HG03064 (cell line): ENCODE measurements at regions not wholly inside any gene's neighbourhood (a gene's known extent, or its start where the extent isn't known, plus 50 kb on each side); places are given as distances from the start of the nearest gene placed in this dataset.

Experiments used
- ATAC-seq: cut with Tn5 transposase; IDR thresholded peaks from one replicate; pipeline ENCODE4 v1.9.1; 2021; ENCODE audit warnings: low read depth; ENCODE audit not compliant: unreplicated experiment

DNA sequence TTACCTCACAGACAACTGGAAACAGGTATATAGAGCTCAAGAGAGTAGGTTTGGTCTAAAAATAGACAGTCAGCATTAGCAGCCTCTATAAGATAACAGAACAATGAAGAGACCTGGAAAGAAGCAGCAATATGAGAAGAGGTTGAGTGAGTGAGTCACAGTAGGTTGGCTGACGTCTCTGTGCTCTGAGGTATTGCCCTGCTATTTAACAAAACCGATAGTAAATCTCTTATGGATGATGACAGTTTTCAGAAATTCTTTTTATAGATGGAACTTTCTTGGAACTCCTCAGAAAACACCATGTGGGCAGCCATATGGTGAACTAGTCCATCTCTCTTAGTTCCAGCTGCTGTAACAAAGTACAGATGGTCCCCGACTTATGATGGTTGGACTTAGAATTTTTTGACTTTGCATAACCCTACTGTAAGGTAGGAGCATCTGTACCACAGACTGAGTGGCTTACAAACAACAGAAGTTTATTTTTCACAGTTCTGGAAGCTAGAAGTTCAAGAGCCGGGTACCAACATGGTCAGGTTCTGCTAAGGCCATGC is 123.5 kb downstream of the MBD2 start:
- ATAC-seq = no peak

DNA sequence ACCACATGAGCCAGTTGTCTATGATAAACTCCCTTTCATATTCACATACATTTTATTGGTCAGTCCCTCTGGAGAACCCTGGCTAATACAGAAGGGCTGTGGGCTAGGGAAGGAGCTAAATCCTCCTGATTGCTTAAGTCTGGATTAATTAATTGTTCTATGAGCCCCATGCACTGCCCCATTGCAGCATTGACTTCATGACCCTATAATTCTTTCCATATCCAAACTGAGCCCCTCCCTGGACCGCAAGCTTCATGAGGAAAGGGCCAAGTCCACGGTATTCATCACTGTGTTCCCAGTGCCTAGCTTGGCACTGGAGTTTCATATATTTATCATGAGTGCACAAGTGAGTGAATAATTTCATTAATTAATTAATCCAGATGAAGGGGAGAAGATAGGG is 124.0 kb downstream of the MBD2 start:
- ATAC-seq = no peak

DNA sequence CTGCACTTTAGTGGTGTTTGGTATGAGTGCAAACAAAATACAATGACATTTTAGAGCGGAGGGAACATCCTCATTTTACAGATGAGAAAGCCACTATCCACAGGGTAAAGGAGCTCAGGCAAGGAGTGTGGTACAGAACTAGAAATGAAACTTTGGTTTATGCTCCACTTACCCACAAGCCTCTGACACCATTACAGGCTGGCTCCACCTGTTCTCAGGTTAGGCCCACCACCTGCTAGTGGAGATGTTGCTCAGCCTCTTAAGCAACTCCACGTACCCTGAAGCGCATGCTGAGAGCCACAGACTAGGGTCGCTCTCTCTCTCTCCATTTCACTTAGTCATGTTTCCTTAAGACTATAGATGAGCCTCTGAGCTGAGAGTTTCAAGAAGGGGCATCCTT is 130.0 kb downstream of the MBD2 start:
- ATAC-seq = no peak

DNA sequence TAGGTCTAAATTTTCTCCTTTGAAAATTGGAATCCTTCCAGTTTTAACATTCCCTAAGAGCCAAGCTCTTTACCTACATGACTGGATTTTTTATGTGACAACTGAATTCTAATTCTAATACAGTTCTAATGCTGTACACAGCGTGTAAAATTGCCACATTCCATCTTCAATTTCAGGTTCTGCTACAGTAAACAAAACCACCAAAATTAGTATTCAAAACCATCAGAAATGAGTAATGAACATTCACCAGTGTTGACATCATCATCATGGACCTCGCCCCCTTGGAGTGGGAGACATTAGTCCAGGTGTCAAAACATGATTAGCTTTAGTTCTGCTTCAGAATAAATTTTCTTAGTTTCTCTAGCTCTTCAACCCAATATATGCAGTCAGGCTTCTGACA is 133.6 kb downstream of the MBD2 start:
- no peak for ATAC-seq

DNA sequence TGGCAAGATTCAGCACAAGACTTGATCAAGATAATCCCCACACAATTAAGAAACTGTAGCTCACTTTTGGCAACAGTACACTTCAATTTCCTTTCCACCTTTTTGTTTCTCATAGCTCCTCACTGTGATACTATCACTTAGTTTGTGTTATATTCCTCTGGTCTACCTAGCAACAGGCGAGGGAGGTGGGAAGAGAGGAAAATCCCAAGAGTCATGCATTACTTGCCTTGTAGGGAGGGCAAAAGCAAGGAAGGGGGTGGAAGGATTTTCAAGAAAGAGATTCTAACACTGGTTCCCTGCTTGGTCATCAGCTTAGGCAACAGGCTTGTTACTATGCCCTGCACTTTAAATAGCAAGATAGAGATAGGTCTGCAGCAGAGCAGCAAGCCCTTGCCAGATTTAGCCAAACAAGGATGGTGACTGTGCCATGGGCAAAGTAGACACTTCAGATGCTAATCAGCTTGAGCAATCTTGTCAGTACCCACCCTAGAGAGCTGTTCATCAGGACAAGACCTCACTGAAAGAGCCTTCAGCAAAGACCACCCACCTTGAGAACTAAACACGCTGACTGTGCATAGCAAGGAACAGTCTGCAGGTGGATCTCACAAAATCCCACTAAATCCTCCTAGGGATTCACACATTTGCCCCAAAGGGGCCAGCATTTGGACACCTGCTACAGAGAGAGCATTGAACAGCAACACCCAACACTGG is 134.6 kb downstream of the MBD2 start:
- no peak for ATAC-seq

DNA sequence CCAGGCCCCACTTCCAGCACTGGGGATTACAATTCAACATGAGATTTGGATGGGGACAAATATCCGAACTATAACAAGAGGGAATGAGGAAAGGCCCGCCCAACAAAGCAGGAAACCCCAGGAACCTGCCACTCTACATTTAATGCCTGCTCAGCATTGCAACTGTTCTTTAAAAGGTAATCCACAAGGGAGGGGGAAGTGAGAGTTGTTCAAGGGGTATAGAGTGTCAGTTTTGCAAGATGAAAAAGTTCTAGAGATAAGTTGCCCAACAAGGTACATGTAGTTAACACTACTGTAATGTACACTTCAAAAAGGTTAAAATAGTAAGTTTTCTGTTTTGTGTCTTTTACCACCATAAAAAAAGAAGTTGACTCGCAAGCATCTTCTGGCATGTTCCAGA is 137.6 kb downstream of the MBD2 start:
- peak; percentile 43 for ATAC-seq

DNA sequence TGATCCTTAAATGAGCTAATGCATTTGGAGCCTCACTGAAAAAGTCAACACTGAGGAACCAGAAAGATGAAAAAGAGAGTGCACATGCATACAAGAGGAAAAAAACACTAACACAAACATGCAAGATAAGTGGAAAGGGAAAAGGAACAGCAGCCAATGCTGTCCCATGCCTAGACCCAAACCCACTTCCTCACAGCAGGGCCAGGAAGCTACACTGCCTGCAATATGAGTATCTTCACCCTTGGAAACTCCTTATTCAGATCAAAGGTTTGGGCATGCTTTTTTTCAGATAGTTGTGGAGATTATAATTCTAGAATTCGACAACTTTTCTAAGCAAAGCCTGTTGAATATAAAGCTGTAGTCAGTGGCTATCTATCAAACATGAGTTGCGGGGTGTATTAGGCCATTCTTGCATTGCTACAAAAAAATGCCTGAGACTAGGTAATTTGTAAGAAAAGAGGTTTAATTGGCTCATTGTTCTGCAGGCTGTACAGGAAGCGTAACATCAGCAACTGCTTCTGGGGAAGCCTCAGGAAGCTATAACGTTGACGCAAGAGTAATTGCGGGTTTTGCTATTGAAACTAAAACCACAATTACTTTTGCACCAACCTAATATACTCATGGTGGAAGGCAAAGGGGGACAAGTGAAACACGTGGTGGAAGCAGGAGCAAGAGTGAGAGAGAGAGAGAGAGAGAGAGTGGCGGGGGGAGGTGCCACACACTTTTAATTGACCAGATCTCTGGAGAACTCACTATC is 138.2 kb downstream of the MBD2 start:
- peak; percentile 70 for ATAC-seq

DNA sequence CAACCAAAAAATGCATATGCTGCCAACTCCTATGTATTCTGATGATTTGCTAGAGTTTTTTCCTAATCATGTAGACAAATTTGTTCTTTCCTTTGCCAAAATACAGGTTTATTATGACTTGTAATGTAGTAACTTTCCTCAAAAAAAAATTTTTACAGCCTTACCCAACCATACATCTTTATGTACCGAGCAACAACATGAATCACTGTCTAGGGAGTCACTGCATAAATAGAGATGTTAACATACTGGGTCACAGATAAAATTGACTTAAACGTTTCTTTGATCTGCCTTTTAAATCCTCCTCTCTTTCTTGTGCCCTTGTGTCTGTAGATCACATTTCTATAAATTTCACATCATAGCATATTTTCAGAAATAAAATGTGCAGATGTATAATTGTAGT is 143.6 kb downstream of the MBD2 start:
- no peak for ATAC-seq

DNA sequence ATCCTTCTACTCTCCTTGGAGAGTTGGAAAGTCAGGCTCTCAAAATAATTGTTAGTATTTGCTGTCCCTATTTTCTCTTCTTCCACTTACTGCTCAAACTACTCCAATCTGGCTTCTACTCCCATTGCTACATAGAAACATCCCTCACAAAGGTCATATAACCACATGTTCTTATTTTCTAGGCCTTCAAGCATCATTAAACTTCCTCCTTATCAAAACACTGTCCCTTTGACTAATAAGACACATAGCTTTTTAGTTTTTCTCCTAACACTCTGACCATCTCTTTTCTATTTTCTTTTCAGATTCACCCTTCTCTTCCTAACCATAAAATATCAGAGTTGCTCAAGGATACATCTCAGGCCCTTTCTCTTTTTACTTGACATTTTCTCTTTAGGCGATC is 148.3 kb downstream of the MBD2 start:
- no peak for ATAC-seq

DNA sequence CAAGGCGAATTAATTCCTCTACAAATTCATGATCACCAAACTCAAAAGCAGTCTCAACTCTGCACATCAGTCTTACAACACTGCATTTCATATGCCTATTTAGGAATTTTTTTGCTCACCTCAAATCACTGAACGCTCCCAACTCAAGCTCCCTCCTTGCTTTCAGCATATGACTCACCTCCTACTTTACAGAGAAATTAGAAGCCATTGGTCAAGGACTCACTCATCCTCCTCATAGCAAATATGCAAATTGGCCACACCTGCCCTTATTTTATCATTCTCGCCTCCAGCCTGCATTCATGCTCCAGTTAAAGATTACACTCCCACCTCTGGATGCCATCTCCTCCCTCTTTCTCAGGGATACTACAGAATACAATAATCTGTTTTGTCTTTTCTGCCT is 148.8 kb downstream of the MBD2 start:
- no peak for ATAC-seq

DNA sequence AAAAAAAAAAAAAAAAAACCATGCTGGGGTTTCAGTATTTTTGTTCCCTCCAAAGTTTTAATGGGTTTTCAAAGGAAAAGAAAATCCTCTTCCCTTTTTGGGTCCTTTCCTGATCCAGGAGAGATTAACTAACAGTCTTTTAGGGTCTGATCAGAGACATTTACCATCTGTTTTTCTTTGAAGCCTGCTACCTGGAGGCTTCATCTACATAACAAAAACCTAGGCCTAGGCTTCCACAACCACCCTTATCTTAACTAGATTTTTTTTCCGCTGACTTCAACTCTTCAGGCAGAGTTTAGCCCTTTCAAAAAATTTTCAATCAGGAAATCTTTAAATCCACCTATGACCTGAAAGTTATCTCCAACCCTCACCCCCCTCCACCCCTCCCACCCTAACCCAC is 154.7 kb downstream of the MBD2 start:
- no peak for ATAC-seq

DNA sequence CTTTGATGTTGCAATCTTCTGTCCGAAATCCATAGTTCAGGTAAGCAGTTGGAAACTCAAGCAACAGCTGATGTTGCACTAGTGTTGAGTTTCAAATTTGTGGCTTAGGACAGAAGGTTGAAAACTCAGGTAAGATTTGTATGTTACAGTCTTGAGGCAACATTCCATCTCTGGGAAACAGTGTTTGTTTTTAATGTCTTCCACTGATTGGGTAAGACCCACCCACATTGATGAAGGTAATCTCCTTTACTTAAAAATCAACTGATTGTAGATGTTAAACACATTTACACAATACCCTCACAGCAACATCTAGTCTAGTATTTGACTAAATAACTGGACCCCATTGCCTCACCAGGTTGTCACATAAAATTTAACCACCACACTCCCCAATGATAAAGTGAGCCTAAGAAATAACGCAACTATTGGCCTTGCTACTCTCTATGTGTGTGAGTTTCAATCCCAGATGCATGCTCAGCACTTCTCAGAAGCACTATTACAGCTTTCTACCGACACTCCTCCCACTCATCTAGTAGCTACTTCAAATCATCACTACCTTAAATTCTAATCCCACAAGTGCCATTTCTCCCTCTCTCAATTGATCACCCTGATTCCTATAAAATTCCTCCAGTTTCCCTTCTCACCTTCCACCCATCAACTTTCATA is 164.0 kb downstream of the MBD2 start:
- ATAC-seq = no peak

DNA sequence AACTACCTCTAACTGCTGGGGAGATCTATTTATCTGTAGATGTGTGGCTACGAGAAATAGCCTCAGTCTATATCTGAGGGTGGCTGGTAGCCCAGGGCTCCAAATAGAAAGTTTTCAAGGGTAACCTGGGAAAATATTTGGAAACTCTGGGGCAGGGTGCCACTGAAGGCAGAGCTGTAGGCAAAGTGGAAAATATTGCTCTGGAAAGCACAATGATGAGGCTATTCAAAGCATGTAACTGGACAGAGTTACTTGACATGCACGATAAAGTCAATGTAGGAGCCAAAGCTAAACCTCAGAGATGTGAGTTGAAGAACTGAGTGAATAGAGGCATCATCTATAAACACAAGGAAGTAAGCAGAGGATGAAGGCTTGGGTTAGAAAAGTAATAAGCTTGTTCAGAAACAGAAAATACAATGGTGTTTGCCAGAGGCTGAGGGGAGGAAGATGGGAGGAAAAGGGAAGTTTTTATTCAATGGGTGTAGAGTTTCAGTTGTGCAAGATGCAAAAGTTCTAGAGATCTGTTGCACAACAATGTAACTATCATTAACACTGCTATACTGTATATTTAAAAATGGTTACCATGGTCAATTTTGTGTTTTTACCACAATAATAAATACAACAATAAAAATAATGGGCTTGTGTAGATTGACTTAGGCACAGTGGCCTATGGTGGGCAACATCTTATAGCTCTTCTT is 171.6 kb downstream of the MBD2 start:
- ATAC-seq = no peak

DNA sequence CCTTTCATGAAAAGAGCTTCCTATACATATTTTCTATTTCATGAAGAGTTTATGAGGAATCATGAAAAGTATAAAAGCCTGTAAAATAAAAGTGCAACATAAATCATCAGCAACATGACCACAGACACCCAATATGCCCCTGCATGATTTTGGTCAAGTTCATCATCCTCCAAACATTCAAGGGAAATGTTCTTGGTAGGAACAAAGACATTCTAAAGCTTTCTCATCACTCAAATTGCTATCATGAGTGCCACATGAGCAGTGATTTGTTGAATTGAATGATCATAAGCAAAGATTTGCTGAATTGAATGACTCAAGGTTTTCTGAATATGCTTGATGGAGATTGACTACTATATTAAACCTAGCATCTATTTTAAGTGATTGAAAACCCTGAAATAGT is 172.2 kb downstream of the MBD2 start:
- ATAC-seq = no peak

DNA sequence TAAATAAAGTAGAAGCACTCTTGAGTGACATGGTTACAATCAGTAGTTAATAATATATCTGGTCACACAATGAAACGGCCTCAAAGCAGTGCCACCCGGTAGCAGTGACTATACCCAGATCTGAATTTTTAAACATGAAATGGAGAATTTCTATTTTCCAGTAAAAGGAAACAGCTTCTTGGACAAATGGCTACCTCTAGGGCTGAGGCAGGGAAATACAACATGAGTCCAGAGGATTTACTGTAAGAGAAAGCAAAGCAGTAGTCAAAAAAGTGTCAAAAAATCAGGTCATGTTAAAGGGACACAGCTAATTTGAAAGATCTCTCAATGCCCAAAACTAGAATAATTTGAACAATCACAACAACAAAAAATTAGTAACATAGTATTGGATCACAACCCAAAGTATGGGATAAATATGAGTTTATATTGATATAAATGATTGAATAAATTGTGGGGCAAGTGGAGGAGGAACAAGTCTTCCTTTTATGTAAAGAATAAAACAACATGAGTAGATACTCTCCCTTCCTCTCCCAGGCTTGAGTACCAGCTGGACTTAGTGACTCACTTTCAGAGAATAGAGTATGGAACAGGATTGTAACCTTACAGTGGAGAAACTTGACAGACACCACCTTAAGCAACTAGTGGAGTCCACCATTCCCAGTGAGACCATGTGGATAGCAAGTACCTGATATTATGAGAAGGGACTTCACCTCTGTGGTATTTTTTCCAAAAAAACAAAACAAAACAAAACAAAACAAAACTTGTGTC is 180.8 kb downstream of the MBD2 start:
- ATAC-seq = no peak

DNA sequence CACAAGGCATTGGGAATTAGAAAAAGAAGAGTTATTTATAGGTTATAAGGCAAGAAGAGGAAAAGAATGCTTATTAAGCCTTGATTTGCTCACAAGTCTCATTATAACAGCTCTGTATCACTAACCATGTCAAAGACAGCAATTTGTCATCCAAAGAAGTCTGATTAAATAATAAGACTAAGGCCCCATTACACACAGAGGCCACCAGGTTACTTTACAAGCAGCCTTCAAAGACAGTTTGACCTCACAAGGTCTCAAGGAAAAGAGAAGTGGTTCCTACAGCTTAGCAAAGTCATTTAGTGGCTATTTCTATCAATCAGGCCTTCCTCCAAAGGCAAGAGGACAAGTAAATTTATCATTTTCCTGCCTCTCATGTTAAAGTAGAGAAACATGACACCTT is 188.5 kb downstream of the MBD2 start:
- ATAC-seq = no peak

DNA sequence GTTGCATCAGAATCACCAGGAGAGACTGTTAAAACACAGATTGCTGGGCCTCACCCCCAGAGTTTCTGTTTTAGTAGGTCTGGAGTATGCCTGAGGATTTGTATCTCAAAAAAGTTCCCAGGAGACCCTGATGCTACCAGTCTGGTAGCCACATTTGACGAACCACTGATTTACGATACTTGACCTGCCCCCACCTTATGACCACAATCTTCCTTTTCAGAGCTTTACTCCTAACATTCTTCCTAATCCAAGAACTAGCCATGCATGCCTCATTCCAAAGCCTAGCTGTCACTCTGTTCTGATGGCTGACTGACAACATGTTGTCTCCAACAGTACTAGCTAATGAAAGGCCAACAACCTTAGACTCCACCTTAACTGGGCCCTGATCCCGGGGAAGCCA is 191.4 kb downstream of the MBD2 start:
- ATAC-seq = no peak

DNA sequence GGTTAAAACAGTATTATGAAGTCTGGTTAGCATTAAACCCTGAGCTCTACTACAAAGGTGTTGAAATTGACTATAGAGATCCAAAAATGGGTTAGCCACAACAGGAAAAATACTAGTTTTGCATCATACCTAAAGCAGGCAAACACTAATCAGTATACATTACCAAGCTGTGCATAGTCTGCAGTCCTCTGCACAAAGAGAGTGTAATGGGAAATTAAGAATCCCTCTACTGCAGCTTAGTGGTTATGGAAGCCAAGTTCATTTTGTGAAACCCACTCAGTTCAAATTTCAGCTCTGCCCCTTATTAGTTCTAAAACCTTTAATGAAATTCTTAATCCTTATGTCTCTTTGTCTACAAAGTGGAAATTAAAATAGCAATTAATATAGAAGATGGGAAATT is 192.1 kb downstream of the MBD2 start:
- no peak for ATAC-seq

DNA sequence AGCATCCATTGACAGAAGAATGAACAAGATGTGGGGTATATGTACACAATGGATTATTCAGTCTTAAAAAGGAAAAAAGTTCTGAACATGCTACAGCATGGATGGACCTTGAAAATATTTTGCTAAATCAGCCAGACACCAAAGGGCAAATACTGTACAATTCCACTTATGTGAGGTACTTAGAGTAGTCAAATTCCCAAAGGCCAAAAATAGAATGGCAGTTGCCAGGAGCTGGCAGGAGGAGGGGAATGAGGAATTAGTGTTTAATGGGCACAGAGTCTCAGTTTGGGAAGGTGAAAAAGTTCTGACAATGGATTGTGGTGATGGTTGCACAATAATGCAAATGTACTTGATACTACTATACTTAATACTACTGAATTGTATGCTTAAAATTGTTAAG is 193.2 kb downstream of the MBD2 start:
- no peak for ATAC-seq

DNA sequence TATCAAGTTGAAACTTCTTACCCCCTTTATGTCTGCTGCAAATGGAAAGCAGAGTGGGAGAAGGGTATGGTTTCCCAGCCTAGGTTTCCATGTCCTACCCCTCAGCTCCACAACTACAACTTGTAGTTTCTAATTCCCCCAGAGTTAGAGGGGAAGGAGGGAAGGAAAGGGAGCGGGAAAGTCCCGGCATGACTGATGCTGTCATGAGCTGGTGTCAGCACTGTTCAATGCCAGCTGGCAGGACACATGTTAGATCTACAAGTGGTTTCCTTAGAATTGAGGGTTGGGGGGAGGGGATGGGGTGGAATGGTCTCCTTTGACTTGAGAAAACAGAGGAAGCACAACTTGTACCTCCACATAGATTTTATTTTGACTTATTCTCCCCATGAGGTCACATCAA is 194.0 kb downstream of the MBD2 start:
- no peak for ATAC-seq
